T-helper 17 cell (primary cell): ENCODE measurements at regions not wholly inside any gene's neighbourhood (a gene's known extent, or its start where the extent isn't known, plus 50 kb on each side); places are given as distances from the start of the nearest gene placed in this dataset.
"Not testable (repeated sequence)": the region's sequence is repeated elsewhere in the genome, so short reads cannot be mapped to it uniquely, and the experiment has no call there.

Experiments
- ATAC-seq: fragments of 150-1000 bp; cut with Tn5 transposase; 2 replicates; pipeline ENCODE4 v1.10.0; 2021; ENCODE audit warnings: mild to moderate bottlenecking, moderate library complexity
- DNase-seq, 3 donors: peaks; one replicate each; pipeline versions ENCODE4 v3.0.0 to v3.0.0-alpha.2; 2020 to 2021
- H3K9me3 ChIP-seq: one replicate; pipeline ENCODE4 v1.7.0; 2013; ENCODE audit warnings: low read length, mild to moderate bottlenecking; ENCODE audit not compliant: control insufficient read depth, poor library complexity, severe bottlenecking
- H3K27ac Mint-ChIP-seq: one replicate; pipeline ENCODE4 v1.8.0; 2022; ENCODE audit warnings: mild to moderate bottlenecking, moderate library complexity, mixed read lengths
- H3K27me3 Mint-ChIP-seq: one replicate; pipeline ENCODE4 v1.8.0; 2022; ENCODE audit warnings: mixed read lengths
- H3K36me3 Mint-ChIP-seq: one replicate; pipeline ENCODE4 v1.8.0; 2022; ENCODE audit warnings: low read depth, mixed read lengths
- H3K4me1 Mint-ChIP-seq: one replicate; pipeline ENCODE4 v1.8.0; 2022; ENCODE audit warnings: mild to moderate bottlenecking, mixed read lengths
- H3K4me3 Mint-ChIP-seq: one replicate; pipeline ENCODE4 v1.8.0; 2022; ENCODE audit warnings: mild to moderate bottlenecking, moderate library complexity, mixed read lengths

GRCh38 chr7:81887098-81888090 is 117.5 kb upstream of the HGF start:
- DNase-seq (no peak), ATAC-seq (no peak)
- Mint-ChIP-seq H3K27me3 (no peaks in the 10 kb centered on the region), H3K27ac (no peak overlapping the region), H3K4me3 (no peak overlapping the region), H3K4me1 (no peaks in the 10 kb centered on the region), H3K36me3 (no peaks in the 10 kb centered on the region)
- H3K9me3 ChIP-seq = no peaks in the 10 kb centered on the region

GRCh38 chr7:81886211-81886764 is 116.4 kb upstream of the HGF start:
- Mint-ChIP-seq H3K4me3 (no peak overlapping the region), H3K27me3 (no peaks in the 10 kb centered on the region), H3K4me1 (no peaks in the 10 kb centered on the region), H3K27ac (no peak overlapping the region), H3K36me3 (no peaks in the 10 kb centered on the region)
- DNase-seq (no peak), ATAC-seq (no peak)
- H3K9me3 ChIP-seq = no peaks in the 10 kb centered on the region

GRCh38 chr7:81884817-81885216 is 115.0 kb upstream of the HGF start:
- H3K4me1 Mint-ChIP-seq = no peaks in the 10 kb centered on the region
- DNase-seq = no peak
- H3K4me3 Mint-ChIP-seq = no peak overlapping the region
- no peaks in the 10 kb centered on the region for H3K9me3 ChIP-seq
- no peaks in the 10 kb centered on the region for H3K36me3 Mint-ChIP-seq
- no peaks in the 10 kb centered on the region for H3K27me3 Mint-ChIP-seq
- no peak overlapping the region for H3K27ac Mint-ChIP-seq
- no peak for ATAC-seq

- no peaks in the 10 kb centered on the region for H3K27me3 Mint-ChIP-seq
- no peak for DNase-seq
- H3K36me3 Mint-ChIP-seq = no peaks in the 10 kb centered on the region
- H3K4me1 Mint-ChIP-seq = no peaks in the 10 kb centered on the region
- no peak for ATAC-seq
- H3K9me3 ChIP-seq = no peaks in the 10 kb centered on the region
- H3K27ac Mint-ChIP-seq = no peak overlapping the region
- no peak overlapping the region for H3K4me3 Mint-ChIP-seq
Measured at GRCh38 chr7:81883801-81884393, 114.0 kb upstream of the HGF start.

- ATAC-seq (no peak), DNase-seq (no peak)
- Mint-ChIP-seq H3K27ac (no peak overlapping the region), H3K4me1 (no peaks in the 10 kb centered on the region), H3K4me3 (no peak overlapping the region), H3K27me3 (no peaks in the 10 kb centered on the region), H3K36me3 (no peaks in the 10 kb centered on the region)
- H3K9me3 ChIP-seq = no peaks in the 10 kb centered on the region
Measured at GRCh38 chr7:81882086-81882485, 112.2 kb upstream of the HGF start.

GRCh38 chr7:81877890-81878289 is 108.0 kb upstream of the HGF start:
- Mint-ChIP-seq H3K36me3 (no peaks in the 10 kb centered on the region), H3K27ac (no peak overlapping the region), H3K27me3 (no peaks in the 10 kb centered on the region), H3K4me3 (no peak overlapping the region), H3K4me1 (no peaks in the 10 kb centered on the region)
- no peaks in the 10 kb centered on the region for H3K9me3 ChIP-seq
- ATAC-seq = no peak
- no peak for DNase-seq

- no peaks in the 10 kb centered on the region for H3K4me1 Mint-ChIP-seq
- H3K9me3 ChIP-seq = no peaks in the 10 kb centered on the region
- no peak for DNase-seq
- no peaks in the 10 kb centered on the region for H3K36me3 Mint-ChIP-seq
- H3K4me3 Mint-ChIP-seq = no peak overlapping the region
- no peak overlapping the region for H3K27ac Mint-ChIP-seq
- no peak for ATAC-seq
- H3K27me3 Mint-ChIP-seq = no peaks in the 10 kb centered on the region
Measured at GRCh38 chr7:81873559-81873958, 103.7 kb upstream of the HGF start.

- no peaks in the 10 kb centered on the region for H3K9me3 ChIP-seq
Measured at GRCh38 chr7:81871606-81872265, 101.9 kb upstream of the HGF start.

GRCh38 chr7:81870608-81871007 is 100.8 kb upstream of the HGF start:
- Mint-ChIP-seq H3K4me3 (no peak overlapping the region), H3K27ac (no peak overlapping the region), H3K27me3 (no peaks in the 10 kb centered on the region), H3K36me3 (no peaks in the 10 kb centered on the region), H3K4me1 (no peaks in the 10 kb centered on the region)
- no peak for ATAC-seq
- H3K9me3 ChIP-seq = no peaks in the 10 kb centered on the region
- DNase-seq = no peak

More at GRCh38 chr7:81871606-81872265, 101.9 kb upstream of the HGF start:
- no peak overlapping the region for H3K27ac Mint-ChIP-seq
- no peaks in the 10 kb centered on the region for H3K27me3 Mint-ChIP-seq
- no peaks in the 10 kb centered on the region for H3K4me1 Mint-ChIP-seq
- H3K4me3 Mint-ChIP-seq = no peak overlapping the region
- ATAC-seq = no peak
- DNase-seq = no peak
- no peaks in the 10 kb centered on the region for H3K36me3 Mint-ChIP-seq

GRCh38 chr7:81869670-81870069 is 99.8 kb upstream of the HGF start:
- H3K9me3 ChIP-seq = no peaks in the 10 kb centered on the region
- DNase-seq (no peak), ATAC-seq (no peak)
- H3K27me3 Mint-ChIP-seq = no peaks in the 10 kb centered on the region
- H3K27ac Mint-ChIP-seq = no peak overlapping the region
- H3K4me1 Mint-ChIP-seq = no peaks in the 10 kb centered on the region
- H3K4me3 Mint-ChIP-seq = no peak overlapping the region
- H3K36me3 Mint-ChIP-seq = no peaks in the 10 kb centered on the region

GRCh38 chr7:81865754-81866153 is 95.9 kb upstream of the HGF start:
- Mint-ChIP-seq H3K4me3 (no peak overlapping the region), H3K4me1 (no peaks in the 10 kb centered on the region), H3K27ac (no peak overlapping the region), H3K36me3 (no peaks in the 10 kb centered on the region), H3K27me3 (no peaks in the 10 kb centered on the region)
- ATAC-seq = no peak
- DNase-seq = no peak
- H3K9me3 ChIP-seq = peaks cover 2% of the 10 kb centered on the region

- DNase-seq (no peak), ATAC-seq (no peak)
- no peak overlapping the region for H3K4me3 Mint-ChIP-seq
- H3K27ac Mint-ChIP-seq = no peak overlapping the region
- H3K27me3 Mint-ChIP-seq = no peaks in the 10 kb centered on the region
- peaks cover 2% of the 10 kb centered on the region for H3K9me3 ChIP-seq
- no peaks in the 10 kb centered on the region for H3K36me3 Mint-ChIP-seq
- no peaks in the 10 kb centered on the region for H3K4me1 Mint-ChIP-seq
Measured at GRCh38 chr7:81859433-81859832, 89.6 kb upstream of the HGF start.

- H3K27me3 Mint-ChIP-seq, DNase-seq, H3K9me3 ChIP-seq, H3K36me3 Mint-ChIP-seq, H3K27ac Mint-ChIP-seq, H3K4me1 Mint-ChIP-seq, H3K4me3 Mint-ChIP-seq, ATAC-seq: not testable (repeated sequence)
Measured at GRCh38 chr7:81858820-81859219, 89.0 kb upstream of the HGF start.
